ENCODE measurements at regions not wholly inside any gene's neighbourhood (a gene's known extent, or its start where the extent isn't known, plus 50 kb on each side); places are given as distances from the start of the nearest gene placed in this dataset.

DNA sequence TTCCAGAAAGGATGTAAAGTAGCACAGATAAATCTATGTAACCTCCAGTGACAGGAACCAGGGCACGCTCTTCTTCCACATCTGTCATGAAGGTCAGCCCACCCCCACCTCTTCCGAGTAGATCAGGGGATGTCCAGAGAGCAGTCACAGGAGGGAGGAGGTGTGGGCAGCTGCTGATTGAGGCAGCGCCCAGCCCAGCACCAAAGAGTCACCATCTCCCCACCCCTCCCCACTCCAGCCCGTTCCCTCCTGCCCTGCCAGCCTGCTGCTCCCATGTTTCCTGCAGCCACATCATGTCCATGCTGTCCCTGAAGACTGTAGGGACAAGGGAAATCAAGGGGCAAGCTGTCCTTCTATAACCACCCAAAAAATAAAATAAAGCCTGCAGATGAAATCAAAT, 269.8 kb downstream of the BCL11A start:
- Histone ChIP-seq H3K4me2 (ENCODE audit: insufficient read depth, low read length) (no peak overlapping the region), H4K20me1 (ENCODE audit: insufficient read depth, low read length) (no peaks in the 10 kb centered on the region), H2AFZ (ENCODE audit: low read length) (no peak overlapping the region), H3K27ac (ENCODE audit: low read depth, low read length) (no peak overlapping the region), H3K27me3 (ENCODE audit: insufficient read depth, low read length) (no peaks in the 10 kb centered on the region), H3K36me3 (ENCODE audit: insufficient read depth, low read length) (no peaks in the 10 kb centered on the region), H3K4me1 (ENCODE audit: insufficient read depth, low read length) (no peaks in the 10 kb centered on the region), H3K4me3 (ENCODE audit: insufficient read depth, low read length) (no peak overlapping the region), H3K79me2 (ENCODE audit: insufficient read depth, low read length) (no peaks in the 10 kb centered on the region), H3K9me3 (ENCODE audit: low read depth, low read length) (no peaks in the 10 kb centered on the region)
- TF ChIP-seq, protein P1, sequence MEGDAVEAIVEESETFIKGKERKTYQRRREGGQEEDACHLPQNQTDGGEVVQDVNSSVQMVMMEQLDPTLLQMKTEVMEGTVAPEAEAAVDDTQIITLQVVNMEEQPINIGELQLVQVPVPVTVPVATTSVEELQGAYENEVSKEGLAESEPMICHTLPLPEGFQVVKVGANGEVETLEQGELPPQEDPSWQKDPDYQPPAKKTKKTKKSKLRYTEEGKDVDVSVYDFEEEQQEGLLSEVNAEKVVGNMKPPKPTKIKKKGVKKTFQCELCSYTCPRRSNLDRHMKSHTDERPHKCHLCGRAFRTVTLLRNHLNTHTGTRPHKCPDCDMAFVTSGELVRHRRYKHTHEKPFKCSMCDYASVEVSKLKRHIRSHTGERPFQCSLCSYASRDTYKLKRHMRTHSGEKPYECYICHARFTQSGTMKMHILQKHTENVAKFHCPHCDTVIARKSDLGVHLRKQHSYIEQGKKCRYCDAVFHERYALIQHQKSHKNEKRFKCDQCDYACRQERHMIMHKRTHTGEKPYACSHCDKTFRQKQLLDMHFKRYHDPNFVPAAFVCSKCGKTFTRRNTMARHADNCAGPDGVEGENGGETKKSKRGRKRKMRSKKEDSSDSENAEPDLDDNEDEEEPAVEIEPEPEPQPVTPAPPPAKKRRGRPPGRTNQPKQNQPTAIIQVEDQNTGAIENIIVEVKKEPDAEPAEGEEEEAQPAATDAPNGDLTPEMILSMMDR (IDR thresholded peaks at IDR 0.05; ENCODE audit: extremely low read depth, low read depth, low read length), result no peak
- no peak for DNase-seq (ENCODE audit: insufficient read length, low spot score, missing footprints)

DNA sequence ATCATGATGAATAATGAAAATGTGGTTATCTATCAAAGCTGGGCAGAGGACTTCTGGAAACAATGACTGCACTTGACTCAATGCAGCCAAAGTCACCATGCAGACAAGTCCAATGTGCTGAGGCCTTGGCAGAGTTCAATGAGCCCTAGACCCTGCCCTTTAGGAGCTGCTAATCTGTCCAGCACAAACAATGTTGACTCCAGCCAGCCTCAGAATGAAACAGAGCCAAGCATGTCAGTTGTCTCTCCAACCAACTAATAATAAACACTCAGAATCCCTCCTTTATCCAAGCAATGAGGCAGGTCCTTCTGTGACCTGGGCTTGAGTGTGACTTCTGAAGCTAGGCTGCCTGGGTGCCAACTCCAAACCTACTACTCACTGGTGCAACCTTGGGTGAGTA, 270.6 kb downstream of the BCL11A start:
- Histone ChIP-seq H2AFZ (ENCODE audit: low read length) (no peak overlapping the region), H3K79me2 (ENCODE audit: insufficient read depth, low read length) (no peaks in the 10 kb centered on the region), H3K27ac (ENCODE audit: low read depth, low read length) (no peak overlapping the region), H3K27me3 (ENCODE audit: insufficient read depth, low read length) (no peaks in the 10 kb centered on the region), H3K36me3 (ENCODE audit: insufficient read depth, low read length) (no peaks in the 10 kb centered on the region), H3K4me3 (ENCODE audit: insufficient read depth, low read length) (no peak overlapping the region), H4K20me1 (ENCODE audit: insufficient read depth, low read length) (no peaks in the 10 kb centered on the region), H3K4me1 (ENCODE audit: insufficient read depth, low read length) (no peaks in the 10 kb centered on the region), H3K9me3 (ENCODE audit: low read depth, low read length) (no peaks in the 10 kb centered on the region), H3K4me2 (ENCODE audit: insufficient read depth, low read length) (no peak overlapping the region)
- TF ChIP-seq, protein P1 (IDR thresholded peaks at IDR 0.05; ENCODE audit: extremely low read depth, low read depth, low read length), result no peak
- DNase-seq (ENCODE audit: insufficient read length, low spot score, missing footprints), result no peak

DNA sequence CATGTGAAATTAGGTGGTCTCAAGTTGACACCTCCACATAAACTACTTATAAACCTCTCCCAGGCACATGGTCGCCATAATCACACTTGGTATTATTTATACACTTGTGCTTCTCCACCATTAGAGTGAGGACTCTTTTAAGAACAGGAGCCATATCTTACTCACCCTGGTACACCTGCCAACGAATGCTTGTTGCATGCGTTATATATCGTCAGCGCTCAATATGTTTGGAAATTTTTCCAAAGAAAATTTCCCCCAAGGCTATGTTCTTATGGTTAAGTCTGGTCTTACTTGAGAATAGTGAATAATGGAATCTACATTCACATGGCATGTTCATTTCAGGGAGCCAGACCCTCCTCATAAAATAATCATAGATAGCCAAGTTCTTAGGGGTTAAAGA, 271.7 kb downstream of the BCL11A start:
- no peak overlapping the region for H3K27ac ChIP-seq (ENCODE audit: low read depth, low read length)
- H3K4me3 ChIP-seq (ENCODE audit: insufficient read depth, low read length), result no peak overlapping the region
- no peaks in the 10 kb centered on the region for H3K36me3 ChIP-seq (ENCODE audit: insufficient read depth, low read length)
- H4K20me1 ChIP-seq (ENCODE audit: insufficient read depth, low read length), result no peaks in the 10 kb centered on the region
- no peaks in the 10 kb centered on the region for H3K27me3 ChIP-seq (ENCODE audit: insufficient read depth, low read length)
- H2AFZ ChIP-seq (ENCODE audit: low read length), result no peak overlapping the region
- no peak overlapping the region for H3K4me2 ChIP-seq (ENCODE audit: insufficient read depth, low read length)
- H3K9me3 ChIP-seq (ENCODE audit: low read depth, low read length), result no peaks in the 10 kb centered on the region
- no peaks in the 10 kb centered on the region for H3K79me2 ChIP-seq (ENCODE audit: insufficient read depth, low read length)
- H3K4me1 ChIP-seq (ENCODE audit: insufficient read depth, low read length), result no peaks in the 10 kb centered on the region
- DNase-seq (ENCODE audit: insufficient read length, low spot score, missing footprints), result no peak
- TF ChIP-seq, protein P1 (IDR thresholded peaks at IDR 0.05; ENCODE audit: extremely low read depth, low read depth, low read length), result no peak

DNA sequence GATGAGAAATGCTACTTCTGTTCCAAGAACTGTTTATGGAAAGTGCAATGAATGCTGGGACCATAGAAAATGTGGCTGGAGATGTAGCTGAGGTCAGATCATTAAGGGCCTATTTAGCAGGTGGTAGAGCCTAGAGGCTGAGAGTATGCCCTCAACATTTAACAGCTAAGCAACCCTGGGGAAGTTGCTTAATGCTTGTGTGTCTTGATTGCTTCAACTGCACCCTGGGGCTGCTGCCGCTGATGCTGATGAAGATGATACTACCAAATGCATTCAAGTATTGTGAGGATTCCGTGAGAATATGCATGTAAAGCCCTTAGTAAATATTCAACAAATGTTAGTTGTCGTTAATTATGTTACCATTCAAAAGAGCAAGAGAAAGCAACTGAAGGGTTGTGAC, 273.2 kb downstream of the BCL11A start:
- Histone ChIP-seq H3K4me3 (ENCODE audit: insufficient read depth, low read length) (no peak overlapping the region), H3K27me3 (ENCODE audit: insufficient read depth, low read length) (no peaks in the 10 kb centered on the region), H4K20me1 (ENCODE audit: insufficient read depth, low read length) (no peaks in the 10 kb centered on the region), H3K79me2 (ENCODE audit: insufficient read depth, low read length) (no peaks in the 10 kb centered on the region), H3K27ac (ENCODE audit: low read depth, low read length) (no peak overlapping the region), H3K4me2 (ENCODE audit: insufficient read depth, low read length) (no peak overlapping the region), H3K36me3 (ENCODE audit: insufficient read depth, low read length) (no peaks in the 10 kb centered on the region), H3K9me3 (ENCODE audit: low read depth, low read length) (no peaks in the 10 kb centered on the region), H3K4me1 (ENCODE audit: insufficient read depth, low read length) (no peaks in the 10 kb centered on the region), H2AFZ (ENCODE audit: low read length) (no peak overlapping the region)
- TF ChIP-seq, protein P1 (IDR thresholded peaks at IDR 0.05; ENCODE audit: extremely low read depth, low read depth, low read length), result no peak
- no peak for DNase-seq (ENCODE audit: insufficient read length, low spot score, missing footprints)

All from osteoblast (primary cell).